ENCODE measurements at regions not wholly inside any gene's neighbourhood (a gene's known extent, or its start where the extent isn't known, plus 50 kb on each side); places are given as distances from the start of the nearest gene placed in this dataset.

GRCh38 chr4:143084566-143084965, 100.2 kb upstream of the USP38 start:
- H3K4me3 ChIP-seq, result no peak overlapping the region
- no peaks in the 10 kb centered on the region for H3K9me3 ChIP-seq
- DNase-seq (ENCODE audit: low spot score in 2 of 2), result no peak
- no peak for TF ChIP-seq POLR2A (IDR thresholded peaks at IDR 0.05)
- no peak for TF ChIP-seq POLR2AphosphoS5 (IDR thresholded peaks at IDR 0.05)
- no peak for TF ChIP-seq CTCF (IDR thresholded peaks at IDR 0.05)
- intact Hi-C loops (cut with DNase I; ENCODE audit: low total_unique reads), result no loop called here
- H3K27me3 ChIP-seq, result no peaks in the 10 kb centered on the region
- no peaks in the 10 kb centered on the region for H3K4me1 ChIP-seq
- no peaks in the 10 kb centered on the region for H3K36me3 ChIP-seq
- no peak overlapping the region for H3K27ac ChIP-seq

GRCh38 chr4:143085224-143085623, 99.5 kb upstream of the USP38 start:
- no peak for DNase-seq (ENCODE audit: low spot score in 2 of 2)
- TF ChIP-seq POLR2AphosphoS5 (IDR thresholded peaks at IDR 0.05) (no peak), CTCF (IDR thresholded peaks at IDR 0.05) (peak in 1 of 3 donors; percentile 14)
- Histone ChIP-seq H3K4me1 (no peaks in the 10 kb centered on the region), H3K9me3 (no peaks in the 10 kb centered on the region), H3K36me3 (no peaks in the 10 kb centered on the region), H3K27ac (no peak overlapping the region), H3K4me3 (no peak overlapping the region), H3K27me3 (no peaks in the 10 kb centered on the region)
- intact Hi-C loops (cut with DNase I; ENCODE audit: low total_unique reads), result no loop called here

GRCh38 chr4:143085659-143086058, 99.1 kb upstream of the USP38 start:
- Histone ChIP-seq H3K9me3 (no peaks in the 10 kb centered on the region), H3K4me3 (no peak overlapping the region), H3K36me3 (no peaks in the 10 kb centered on the region), H3K27me3 (no peaks in the 10 kb centered on the region), H3K27ac (no peak overlapping the region), H3K4me1 (no peaks in the 10 kb centered on the region)
- no peak for TF ChIP-seq CTCF (IDR thresholded peaks at IDR 0.05)
- TF ChIP-seq POLR2AphosphoS5 (IDR thresholded peaks at IDR 0.05), result no peak
- no peak for TF ChIP-seq POLR2A (IDR thresholded peaks at IDR 0.05)
- DNase-seq (ENCODE audit: low spot score in 2 of 2), result no peak
- intact Hi-C loops (cut with DNase I; ENCODE audit: low total_unique reads), result no loop called here

- H3K27ac ChIP-seq, result no peak overlapping the region
- no peaks in the 10 kb centered on the region for H3K9me3 ChIP-seq
- H3K36me3 ChIP-seq, result no peaks in the 10 kb centered on the region
- H3K27me3 ChIP-seq, result no peaks in the 10 kb centered on the region
- intact Hi-C loops (cut with DNase I; ENCODE audit: low total_unique reads), result no loop called here
- no peaks in the 10 kb centered on the region for H3K4me1 ChIP-seq
- no peak for DNase-seq (ENCODE audit: low spot score in 2 of 2)
- TF ChIP-seq POLR2A (IDR thresholded peaks at IDR 0.05), result no peak
- no peak for TF ChIP-seq POLR2AphosphoS5 (IDR thresholded peaks at IDR 0.05)
- TF ChIP-seq CTCF (IDR thresholded peaks at IDR 0.05), result no peak
- H3K4me3 ChIP-seq, result no peak overlapping the region
Observed at GRCh38 chr4:143089291-143089690, 95.4 kb upstream of the USP38 start.

GRCh38 chr4:143089847-143090246, 94.9 kb upstream of the USP38 start:
- TF ChIP-seq POLR2AphosphoS5 (IDR thresholded peaks at IDR 0.05), result no peak
- TF ChIP-seq POLR2A (IDR thresholded peaks at IDR 0.05), result no peak
- no peak for TF ChIP-seq CTCF (IDR thresholded peaks at IDR 0.05)
- intact Hi-C loops (cut with DNase I; ENCODE audit: low total_unique reads), result no loop called here
- Histone ChIP-seq H3K4me3 (no peak overlapping the region), H3K9me3 (no peaks in the 10 kb centered on the region), H3K27me3 (no peaks in the 10 kb centered on the region), H3K4me1 (no peaks in the 10 kb centered on the region), H3K27ac (no peak overlapping the region), H3K36me3 (no peaks in the 10 kb centered on the region)
- no peak for DNase-seq (ENCODE audit: low spot score in 2 of 2)

Data from breast epithelium (tissue), 4 donors.